ENCODE measurements at regions not wholly inside any gene's neighbourhood (a gene's known extent, or its start where the extent isn't known, plus 50 kb on each side); places are given as distances from the start of the nearest gene placed in this dataset.

- no peak for TF ChIP-seq CTCF (IDR thresholded peaks at IDR 0.05)
- TF ChIP-seq GATA2 (CRISPR knock-in tag; IDR thresholded peaks at IDR 0.05): no peak
Observed at GRCh38 chr3:106942051-106942450, 435.2 kb upstream of the CCDC54 start.

Measured in SK-N-SH (cell line).